ENCODE measurements at regions not wholly inside any gene's neighbourhood (a gene's known extent, or its start where the extent isn't known, plus 50 kb on each side); places are given as distances from the start of the nearest gene placed in this dataset.

GRCh38 chr18:54503131-54503894, 87.7 kb upstream of the DYNAP start:
- ChIA-PET POLR2A (no interaction called here), CTCF (no interaction called here)
- Histone ChIP-seq H3K4me3 (ENCODE audit: low read depth in 2 of 2, low read length in 1 of 2) (no peak overlapping the region), H3K9ac (no peak overlapping the region), H4K20me1 (ENCODE audit: insufficient read depth) (no peaks in the 10 kb centered on the region), H3K9me3 (no peaks in the 10 kb centered on the region), H3F3A (replicated peaks; ENCODE audit: insufficient read depth) (no peaks in the 10 kb centered on the region), H3K79me2 (ENCODE audit: insufficient read depth) (no peaks in the 10 kb centered on the region), H3K27me3 (ENCODE audit: insufficient read depth) (no peaks in the 10 kb centered on the region), H3K9me2 (no peaks in the 10 kb centered on the region), H3K4me1 (ENCODE audit: control insufficient read depth in 1 of 2, insufficient read depth in 2 of 2, low read depth in 1 of 2, low read length in 1 of 2) (no peaks in the 10 kb centered on the region), H2AFZ (ENCODE audit: low read depth) (no peak overlapping the region), H3K4me2 (no peak overlapping the region), H3K36me3 (replicated peaks in 1 of 2; ENCODE audit: control insufficient read depth in 1 of 2, insufficient read depth in 2 of 2, low read length in 1 of 2) (no peaks in the 10 kb centered on the region), H3K27ac (ENCODE audit: low read depth in 2 of 2, low read length in 1 of 2) (no peak overlapping the region)
- TF ChIP-seq, protein P1, sequence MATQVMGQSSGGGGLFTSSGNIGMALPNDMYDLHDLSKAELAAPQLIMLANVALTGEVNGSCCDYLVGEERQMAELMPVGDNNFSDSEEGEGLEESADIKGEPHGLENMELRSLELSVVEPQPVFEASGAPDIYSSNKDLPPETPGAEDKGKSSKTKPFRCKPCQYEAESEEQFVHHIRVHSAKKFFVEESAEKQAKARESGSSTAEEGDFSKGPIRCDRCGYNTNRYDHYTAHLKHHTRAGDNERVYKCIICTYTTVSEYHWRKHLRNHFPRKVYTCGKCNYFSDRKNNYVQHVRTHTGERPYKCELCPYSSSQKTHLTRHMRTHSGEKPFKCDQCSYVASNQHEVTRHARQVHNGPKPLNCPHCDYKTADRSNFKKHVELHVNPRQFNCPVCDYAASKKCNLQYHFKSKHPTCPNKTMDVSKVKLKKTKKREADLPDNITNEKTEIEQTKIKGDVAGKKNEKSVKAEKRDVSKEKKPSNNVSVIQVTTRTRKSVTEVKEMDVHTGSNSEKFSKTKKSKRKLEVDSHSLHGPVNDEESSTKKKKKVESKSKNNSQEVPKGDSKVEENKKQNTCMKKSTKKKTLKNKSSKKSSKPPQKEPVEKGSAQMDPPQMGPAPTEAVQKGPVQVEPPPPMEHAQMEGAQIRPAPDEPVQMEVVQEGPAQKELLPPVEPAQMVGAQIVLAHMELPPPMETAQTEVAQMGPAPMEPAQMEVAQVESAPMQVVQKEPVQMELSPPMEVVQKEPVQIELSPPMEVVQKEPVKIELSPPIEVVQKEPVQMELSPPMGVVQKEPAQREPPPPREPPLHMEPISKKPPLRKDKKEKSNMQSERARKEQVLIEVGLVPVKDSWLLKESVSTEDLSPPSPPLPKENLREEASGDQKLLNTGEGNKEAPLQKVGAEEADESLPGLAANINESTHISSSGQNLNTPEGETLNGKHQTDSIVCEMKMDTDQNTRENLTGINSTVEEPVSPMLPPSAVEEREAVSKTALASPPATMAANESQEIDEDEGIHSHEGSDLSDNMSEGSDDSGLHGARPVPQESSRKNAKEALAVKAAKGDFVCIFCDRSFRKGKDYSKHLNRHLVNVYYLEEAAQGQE (IDR thresholded peaks at IDR 0.05; ENCODE audit: low read depth, low read length), result no peak
- TF ChIP-seq EP300 (IDR thresholded peaks at IDR 0.05; ENCODE audit: borderline replicate concordance in 1 of 2, low read depth in 1 of 2, low read length in 1 of 2), result no peak
- no peak for DNase-seq
- 44% methylated on average over 4 of the region's 4 CpGs for WGBS (ENCODE audit: low lambda C conversion rate)

- Histone ChIP-seq H4K20me1 (ENCODE audit: insufficient read depth) (no peaks in the 10 kb centered on the region), H3K4me2 (no peak overlapping the region), H3K9me2 (no peaks in the 10 kb centered on the region), H2AFZ (ENCODE audit: low read depth) (no peak overlapping the region), H3K4me3 (ENCODE audit: low read depth in 2 of 2, low read length in 1 of 2) (no peak overlapping the region), H3K27me3 (ENCODE audit: insufficient read depth) (no peaks in the 10 kb centered on the region), H3K79me2 (ENCODE audit: insufficient read depth) (no peaks in the 10 kb centered on the region), H3K4me1 (ENCODE audit: control insufficient read depth in 1 of 2, insufficient read depth in 2 of 2, low read depth in 1 of 2, low read length in 1 of 2) (no peaks in the 10 kb centered on the region), H3K27ac (ENCODE audit: low read depth in 2 of 2, low read length in 1 of 2) (no peak overlapping the region), H3F3A (replicated peaks; ENCODE audit: insufficient read depth) (no peaks in the 10 kb centered on the region), H3K9me3 (no peaks in the 10 kb centered on the region), H3K9ac (no peak overlapping the region), H3K36me3 (replicated peaks in 1 of 2; ENCODE audit: control insufficient read depth in 1 of 2, insufficient read depth in 2 of 2, low read length in 1 of 2) (no peaks in the 10 kb centered on the region)
- TF ChIP-seq EZH2phosphoT487 (IDR thresholded peaks at IDR 0.05; ENCODE audit: borderline replicate concordance, low read depth) (no peak), GABPA (IDR thresholded peaks at IDR 0.05; ENCODE audit: low read depth) (no peak), GATA2 (CRISPR knock-in tag; IDR thresholded peaks at IDR 0.05) (no peak), EP300 (IDR thresholded peaks at IDR 0.05; ENCODE audit: borderline replicate concordance in 1 of 2, low read depth in 1 of 2, low read length in 1 of 2) (no peak)
- TF ChIP-seq, protein P2, sequence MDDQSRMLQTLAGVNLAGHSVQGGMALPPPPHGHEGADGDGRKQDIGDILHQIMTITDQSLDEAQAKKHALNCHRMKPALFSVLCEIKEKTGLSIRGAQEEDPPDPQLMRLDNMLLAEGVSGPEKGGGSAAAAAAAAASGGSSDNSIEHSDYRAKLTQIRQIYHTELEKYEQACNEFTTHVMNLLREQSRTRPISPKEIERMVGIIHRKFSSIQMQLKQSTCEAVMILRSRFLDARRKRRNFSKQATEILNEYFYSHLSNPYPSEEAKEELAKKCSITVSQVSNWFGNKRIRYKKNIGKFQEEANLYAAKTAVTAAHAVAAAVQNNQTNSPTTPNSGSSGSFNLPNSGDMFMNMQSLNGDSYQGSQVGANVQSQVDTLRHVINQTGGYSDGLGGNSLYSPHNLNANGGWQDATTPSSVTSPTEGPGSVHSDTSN (IDR thresholded peaks at IDR 0.05), result no peak
- ChIA-PET CTCF (interaction anchor here (1.4 kb wide), 1 partner anchor 17 kb away, joined by 3 read pairs; no protein-coding TSS in a partner anchor), POLR2A (no interaction called here)
- DNase-seq, result no peak
- WGBS (ENCODE audit: low lambda C conversion rate), result 29% methylated on average over 2 of the region's 2 CpGs
Measured at GRCh38 chr18:54506516-54507261, 84.4 kb upstream of the DYNAP start.

Measured in SK-N-SH (cell line).